GM21717 (cell line): ENCODE measurements at regions not wholly inside any gene's neighbourhood (a gene's known extent, or its start where the extent isn't known, plus 50 kb on each side); places are given as distances from the start of the nearest gene placed in this dataset.

Experiments used
- ATAC-seq: cut with Tn5 transposase; IDR thresholded peaks from one replicate; pipeline ENCODE4 v1.9.1; 2021; ENCODE audit warnings: mild to moderate bottlenecking, moderate library complexity; ENCODE audit not compliant: unreplicated experiment

DNA sequence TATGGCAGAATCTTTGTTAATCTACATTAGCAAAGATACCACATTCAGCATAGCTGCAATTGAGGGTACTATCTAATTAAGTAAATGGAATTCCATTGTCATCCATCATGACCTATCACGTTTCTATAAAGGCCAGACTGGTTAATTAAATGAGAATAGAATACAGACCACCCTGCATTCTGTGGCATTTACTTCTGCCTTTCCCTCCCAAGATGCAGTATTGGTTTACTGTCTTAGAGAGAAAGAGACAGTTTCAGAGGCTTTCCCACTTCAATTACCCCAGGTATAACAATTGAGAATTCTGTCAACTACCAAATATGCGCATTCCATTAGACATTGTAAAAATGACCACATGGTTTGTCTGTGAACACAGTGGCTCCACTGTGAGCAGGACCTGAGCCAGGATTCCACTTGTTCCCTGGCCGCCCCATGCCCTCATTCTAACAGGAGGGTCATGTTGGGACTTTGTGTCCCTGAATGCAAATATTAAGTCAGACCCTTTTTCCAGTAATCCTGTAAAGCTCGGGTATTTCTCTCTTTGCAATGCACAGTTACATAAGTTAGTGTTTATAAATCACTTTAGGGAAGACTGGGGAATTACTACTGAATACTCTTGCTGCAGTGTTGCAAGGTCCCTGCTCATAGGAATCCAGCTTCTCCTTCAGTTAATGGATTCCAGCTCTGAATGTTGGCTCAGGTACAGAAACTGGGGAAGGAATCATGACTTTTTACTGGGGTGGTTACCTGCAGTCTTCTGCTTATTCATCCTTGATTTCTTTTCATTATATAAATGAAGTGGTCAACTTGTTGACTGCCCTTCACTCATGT is 261.0 kb downstream of the PDGFC start:
- no peak for ATAC-seq

DNA sequence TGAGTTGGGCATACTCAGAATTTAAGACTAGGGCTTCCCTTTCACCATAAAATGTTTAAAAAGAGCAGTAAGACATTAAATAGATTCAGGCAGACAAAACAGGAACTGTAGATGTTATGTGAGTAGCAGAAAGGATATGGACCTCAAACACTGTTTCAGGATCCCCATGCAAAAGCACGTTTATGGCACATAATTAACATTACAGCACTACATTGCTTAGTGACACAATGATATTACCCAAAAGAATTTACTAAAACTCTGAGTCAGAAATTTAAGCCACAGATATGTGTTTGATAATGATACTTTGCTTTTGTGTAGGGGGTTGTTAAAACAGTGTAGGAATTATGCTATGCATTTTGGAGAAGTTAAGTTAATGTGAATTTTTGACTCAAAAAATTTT is 266.3 kb downstream of the PDGFC start:
- no peak for ATAC-seq

DNA sequence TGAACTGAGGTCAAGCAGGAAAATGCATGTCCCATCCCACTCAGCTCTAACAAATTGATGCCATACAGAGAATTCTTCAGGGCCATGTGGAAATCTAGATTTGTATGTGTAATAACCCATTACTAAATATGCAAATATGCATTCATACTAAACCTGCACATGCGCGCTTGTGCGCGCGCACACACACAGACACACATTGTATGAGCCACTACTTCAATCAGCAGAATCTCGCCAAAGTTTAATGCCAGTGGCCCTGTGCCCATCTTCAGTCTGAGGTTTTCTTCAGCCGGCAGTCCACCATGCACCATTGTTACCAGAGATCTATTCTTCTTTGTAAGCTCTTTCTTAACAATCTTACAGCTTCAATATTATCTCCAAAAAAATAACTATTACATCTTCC is 276.4 kb downstream of the PDGFC start:
- ATAC-seq, result no peak

DNA sequence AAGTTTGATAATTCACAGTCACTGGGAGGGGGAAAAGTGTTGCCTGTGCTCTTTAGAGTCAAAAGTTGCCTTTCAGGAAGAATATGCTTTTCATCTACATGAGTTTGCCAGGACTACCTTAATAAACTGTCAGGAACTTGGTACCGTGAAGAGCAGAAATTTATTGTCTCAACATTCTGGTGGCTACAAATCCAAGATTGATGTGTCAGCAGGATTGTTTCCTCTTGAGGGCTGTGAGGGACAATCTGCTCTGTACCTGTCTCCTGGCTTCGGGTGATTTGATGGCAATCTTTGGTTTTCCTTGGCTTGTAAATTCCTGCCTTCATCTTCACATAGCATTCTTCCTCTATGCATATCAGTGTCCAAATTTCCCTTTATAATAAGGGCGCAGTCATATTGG is 277.2 kb downstream of the PDGFC start:
- ATAC-seq, result no peak

DNA sequence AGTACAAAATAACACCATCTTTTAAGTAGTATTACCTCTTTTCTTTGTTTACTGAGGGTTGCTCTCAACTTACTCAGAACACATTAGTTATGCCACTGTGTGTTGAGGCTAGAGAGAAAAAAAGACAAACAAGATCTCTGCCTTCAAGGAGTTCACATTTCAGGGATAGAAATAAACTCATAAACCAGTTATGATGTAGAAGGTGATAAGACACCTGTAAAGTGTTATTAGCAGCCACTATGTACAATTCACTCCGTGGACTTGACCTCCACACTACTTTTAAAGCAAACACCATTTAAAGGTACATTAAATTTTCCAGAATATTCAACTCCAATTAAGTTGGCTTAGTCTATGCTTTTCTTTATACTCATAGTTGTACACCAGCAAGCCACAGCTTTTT is 278.0 kb downstream of the PDGFC start:
- ATAC-seq, result no peak

DNA sequence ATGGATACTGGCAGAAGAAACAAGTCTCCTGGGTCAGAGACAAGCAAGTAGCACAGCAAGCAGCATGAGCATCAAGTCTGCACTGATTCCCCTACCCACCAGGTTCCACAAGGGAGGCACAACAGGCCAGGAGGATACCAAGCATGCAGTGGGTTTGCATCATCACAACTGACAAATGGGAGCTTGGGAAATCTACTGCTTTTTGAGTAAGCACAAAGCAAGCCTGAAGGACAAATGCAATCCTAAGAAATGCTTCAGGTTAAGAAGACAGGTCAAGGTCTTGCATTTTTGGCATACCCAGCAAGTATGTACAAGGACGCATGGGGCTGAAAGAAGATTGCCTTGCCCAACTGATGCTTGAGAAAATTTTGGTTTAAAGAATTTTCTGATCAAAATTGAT is 279.6 kb downstream of the PDGFC start:
- ATAC-seq, result no peak

DNA sequence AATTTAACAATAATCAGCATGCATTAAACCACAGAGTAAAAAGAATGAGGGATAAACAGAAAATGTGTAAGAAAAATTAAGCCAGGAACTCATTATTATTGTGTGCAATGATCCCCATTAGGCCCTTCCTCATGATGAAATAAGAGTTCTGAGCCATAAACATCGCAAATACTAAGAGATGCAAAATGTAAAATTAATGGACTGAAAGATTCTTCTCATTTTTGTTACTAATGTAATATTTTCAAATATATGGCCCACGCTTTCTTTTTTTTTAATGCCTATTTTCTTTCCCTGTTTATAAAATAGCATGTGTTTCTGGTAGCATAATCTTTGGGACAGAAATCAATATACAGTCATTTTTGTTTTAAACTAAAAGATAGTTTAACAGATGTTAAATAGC is 281.0 kb downstream of the PDGFC start:
- ATAC-seq, result no peak

DNA sequence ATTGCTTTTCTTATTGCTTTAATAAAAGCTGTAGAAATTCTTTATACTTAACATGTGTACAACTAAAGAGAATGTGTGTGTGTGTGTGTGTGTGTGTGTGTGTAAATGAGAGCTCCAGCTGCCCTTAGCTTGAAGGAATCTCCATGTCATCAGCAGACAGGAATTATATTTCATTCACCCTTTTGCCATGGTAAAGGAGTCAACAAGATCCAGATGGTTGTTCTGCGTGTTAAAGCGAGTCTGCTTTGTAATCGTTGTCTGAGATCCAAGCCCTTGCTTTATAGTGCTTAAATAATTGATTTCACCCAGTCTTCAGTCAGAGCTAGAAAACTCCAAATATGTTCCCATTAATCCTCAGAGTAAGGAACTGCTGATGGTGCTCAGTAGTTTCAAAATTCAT is 285.5 kb downstream of the PDGFC start:
- no peak for ATAC-seq

DNA sequence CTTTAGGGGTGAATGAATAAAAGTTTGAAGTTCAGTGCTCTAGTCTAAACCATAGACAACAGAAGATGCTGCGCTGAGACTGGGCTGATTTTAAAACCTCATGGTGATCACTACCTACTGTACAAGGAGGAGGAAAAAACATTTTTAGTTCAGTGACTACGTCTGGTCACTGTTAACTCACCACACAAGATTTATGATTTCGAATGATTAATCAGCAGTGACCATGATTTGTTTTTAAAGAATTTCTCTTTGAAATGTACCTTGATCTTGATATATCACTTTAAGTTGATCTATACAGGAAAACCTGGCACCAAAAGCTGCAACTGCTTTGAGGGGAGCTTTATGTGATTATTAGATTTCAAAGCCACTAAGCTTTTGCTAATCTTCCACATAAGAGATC is 286.3 kb downstream of the PDGFC start:
- no peak for ATAC-seq

DNA sequence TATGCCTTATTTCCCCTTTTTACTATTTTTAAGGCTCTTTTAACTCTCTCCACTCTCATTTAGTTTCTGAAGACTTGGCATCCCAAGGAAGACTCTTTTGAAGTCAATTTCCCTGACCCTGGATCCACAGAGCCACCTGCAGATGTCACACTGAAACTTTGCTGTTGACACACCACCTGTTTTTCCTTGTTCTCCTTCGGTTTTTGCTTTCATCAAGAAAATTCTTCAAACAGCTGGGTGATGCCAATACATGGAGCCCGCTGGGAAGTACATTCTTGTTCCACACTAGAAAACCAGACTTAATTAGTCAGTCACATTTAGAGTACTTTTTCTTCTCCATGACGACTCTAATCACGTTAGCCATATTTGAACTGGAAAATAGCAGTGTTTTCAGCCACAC is 293.9 kb downstream of the PDGFC start:
- no peak for ATAC-seq

DNA sequence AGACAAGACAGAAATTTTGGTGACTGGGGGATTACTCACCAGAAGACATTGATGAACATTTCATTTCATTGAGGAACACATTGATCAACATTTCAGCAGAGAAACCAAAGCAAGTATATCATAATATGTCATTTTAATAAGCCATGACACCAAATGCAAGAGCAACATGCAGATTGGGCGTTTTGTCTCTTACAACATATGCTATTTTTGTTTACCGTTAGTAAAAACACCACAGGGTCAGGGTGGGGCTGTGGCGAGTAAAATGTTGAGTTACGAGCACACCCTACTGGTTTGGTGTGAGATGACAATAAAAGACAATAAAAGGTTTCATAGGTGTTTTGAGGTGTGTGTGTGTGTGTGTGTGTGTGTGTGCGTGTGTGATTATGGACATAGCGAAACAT is 294.5 kb downstream of the PDGFC start:
- peak; percentile 81 for ATAC-seq

DNA sequence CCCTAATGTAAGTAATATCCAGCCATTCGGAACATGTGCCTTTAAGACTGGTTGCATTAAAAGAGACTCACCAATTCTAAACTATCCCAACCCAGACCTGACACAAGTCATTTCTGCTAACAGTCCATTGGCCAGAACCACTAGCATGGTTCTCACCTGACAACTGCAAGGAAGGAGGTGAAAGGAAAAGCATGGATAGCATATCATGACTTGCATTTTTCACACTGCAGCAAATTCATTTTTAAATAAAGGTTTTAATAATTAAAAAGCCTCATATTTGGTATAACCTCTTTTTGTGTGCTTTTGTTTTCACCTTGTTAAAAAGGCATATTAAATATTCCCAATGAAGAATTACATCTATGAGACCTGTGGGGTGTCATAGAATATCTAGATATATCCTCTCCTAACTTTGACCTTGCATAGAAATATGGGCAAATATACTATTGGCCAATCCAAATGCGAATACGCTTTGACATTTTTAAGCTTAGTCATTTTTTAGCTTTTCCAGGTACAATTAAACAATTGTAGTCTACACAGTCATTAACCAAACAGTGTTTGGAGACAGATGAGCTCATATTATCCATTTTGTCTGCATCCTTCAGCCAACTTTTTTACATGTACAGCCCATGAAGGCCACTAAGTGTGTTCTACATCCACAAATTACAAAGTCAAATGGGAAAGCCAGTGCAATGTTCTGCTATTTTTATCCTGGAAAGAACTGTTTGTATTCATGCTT is 295.3 kb downstream of the PDGFC start:
- no peak for ATAC-seq

DNA sequence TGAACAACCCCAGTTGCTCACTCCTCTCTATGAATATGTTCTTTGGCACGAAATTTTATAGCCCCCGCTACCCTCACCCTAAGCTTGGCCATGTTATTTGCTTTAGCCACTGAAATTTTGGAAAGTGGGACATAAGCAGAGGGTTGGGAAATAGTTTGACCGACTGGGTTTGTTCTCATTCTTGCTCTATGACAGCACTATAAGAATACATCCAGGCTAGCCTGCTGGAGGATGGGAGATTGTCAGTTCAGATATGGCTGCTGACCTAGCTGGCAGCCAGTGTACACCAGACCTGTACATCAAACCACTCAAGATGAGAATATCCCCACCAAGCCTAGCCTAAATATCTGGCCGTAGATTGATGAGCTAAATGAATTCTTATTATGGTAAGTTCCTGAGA is 298.1 kb downstream of the PDGFC start:
- ATAC-seq, result no peak

DNA sequence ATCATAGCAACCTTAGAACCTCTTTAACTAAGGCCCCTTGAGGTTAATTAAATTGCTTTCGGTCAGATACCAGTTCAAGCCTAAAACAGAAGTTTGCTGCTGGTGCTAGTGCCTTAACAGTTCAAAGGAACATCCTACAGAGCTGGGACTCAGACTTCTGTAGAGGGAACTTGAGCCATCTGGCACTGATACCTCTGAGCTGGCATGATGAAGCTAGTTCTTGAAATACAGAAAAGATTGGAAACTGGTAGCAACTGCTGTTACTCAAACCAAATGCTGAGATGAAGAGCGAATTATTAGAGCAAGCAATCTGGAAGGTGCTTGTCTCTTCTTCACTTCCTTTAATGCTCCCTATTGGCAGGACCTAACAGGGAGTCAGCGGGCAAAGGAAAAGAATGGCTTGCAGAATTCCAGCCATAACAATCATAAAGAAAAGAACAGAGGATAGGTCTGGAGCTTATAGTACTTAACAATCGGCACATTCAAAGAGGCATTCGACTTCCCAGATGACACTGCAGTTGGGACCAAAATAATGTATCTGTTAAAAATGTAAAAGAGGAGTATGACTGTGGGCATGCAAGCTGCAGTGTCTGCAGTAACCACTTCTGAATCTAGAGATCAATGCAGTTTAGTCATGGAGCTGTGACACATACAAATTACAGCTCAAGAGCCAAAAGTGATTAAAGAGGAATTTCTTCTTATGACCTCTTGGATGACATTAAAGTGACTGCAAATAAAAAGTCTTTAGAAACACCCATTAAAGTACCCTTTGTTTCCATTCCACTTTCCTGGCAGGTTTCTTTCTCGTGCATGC is 298.9 kb downstream of the PDGFC start:
- no peak for ATAC-seq

DNA sequence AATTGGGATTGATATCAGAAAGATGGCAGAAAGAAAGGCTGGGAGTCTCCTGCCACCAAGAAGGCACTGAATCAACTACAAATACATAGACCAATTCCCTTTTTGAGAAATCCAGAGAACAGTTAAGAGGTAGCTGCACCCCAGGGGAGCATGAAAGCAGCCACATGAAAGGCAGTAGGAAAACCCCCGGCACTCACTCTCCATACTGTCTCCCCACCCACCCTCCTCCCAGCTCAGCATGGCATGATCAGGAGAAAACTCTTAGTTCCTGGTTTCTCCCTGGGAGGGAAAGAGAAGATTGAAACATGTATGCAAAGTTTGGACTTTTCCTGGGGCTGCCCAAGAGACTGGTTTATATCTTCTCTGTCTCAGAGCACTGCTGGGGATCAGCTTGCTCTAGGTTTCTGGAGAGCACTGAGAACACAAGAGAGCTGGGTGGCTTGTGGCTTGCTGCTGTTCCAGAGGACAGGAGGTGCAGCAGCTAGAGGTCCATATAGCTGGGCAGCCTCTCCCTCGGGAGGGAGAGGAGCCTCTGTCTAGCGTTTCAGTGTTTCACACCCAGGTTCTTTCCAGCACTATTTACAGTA is 305.7 kb downstream of the PDGFC start:
- no peak for ATAC-seq

DNA sequence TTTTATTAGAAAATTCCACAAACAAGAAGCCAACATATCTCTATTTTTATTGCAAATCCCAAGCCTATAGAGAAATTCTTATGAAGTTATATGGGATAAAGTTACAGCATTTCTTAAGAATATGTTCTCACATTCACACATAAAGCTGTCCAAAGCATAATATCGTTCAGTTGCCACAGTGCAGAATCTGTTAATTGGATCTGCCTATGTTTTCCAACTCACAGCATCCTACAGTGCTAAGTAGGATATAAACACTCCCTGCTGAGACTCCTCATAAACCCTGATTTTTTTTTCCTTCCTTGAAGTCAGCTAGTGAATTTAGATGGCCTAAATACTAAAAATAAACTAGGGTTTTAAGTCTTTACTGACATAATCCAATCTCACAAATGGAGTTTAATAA is 307.9 kb downstream of the PDGFC start:
- no peak for ATAC-seq

DNA sequence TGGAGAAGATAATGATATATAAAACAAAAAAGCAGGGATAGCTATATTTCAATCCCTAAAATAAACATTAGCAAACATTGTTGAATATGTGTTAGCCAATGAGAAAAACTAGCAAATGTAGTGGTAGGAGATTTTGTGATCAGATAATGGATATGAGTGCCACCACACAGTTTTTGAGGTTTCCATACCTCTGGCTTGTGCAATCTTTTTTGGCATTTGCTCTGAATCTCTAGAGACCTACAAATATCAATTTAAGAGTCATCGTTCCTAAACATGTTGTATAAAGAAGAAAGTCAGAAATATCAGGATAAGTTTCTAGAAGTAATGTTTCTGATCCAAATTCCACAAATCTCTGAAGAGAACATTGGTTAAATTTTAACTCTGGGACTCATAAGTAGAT is 308.7 kb downstream of the PDGFC start:
- no peak for ATAC-seq

DNA sequence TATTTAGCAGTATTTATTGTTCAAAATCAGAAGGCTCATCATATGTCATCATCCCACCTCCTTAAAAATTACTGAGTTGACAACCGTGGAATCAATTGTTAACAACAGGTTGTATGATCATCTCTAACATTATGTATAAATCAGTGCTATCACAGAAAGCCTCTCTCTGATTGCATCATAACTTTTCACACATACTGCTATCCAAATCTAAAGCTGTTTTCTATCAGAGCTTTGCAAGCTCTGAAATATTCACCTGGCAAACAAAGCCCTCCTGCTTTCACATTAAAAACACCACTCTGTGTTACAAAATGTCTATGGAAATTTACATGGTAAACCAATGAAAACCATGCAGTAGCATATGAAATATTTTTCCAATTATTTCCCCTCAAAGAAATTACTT is 310.0 kb downstream of the PDGFC start:
- no peak for ATAC-seq

DNA sequence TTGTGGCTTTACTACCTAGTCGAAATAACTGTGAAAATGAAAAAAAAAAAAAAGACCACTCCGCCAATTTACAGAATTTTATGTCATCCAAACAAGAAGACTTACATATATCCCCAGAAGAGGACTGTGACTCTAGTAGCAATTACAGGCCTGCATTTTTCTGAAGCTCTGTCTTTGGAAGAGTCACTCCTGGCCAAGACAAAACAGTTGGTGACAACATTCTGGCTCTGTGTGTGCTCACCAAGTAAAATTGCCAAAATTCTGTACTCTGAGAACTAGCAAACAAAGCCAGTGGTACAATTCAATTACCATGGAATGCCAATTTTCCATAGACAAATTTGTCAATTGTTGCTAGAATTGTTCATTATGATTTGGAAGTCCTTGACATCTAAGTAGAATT is 311.1 kb downstream of the PDGFC start:
- no peak for ATAC-seq

DNA sequence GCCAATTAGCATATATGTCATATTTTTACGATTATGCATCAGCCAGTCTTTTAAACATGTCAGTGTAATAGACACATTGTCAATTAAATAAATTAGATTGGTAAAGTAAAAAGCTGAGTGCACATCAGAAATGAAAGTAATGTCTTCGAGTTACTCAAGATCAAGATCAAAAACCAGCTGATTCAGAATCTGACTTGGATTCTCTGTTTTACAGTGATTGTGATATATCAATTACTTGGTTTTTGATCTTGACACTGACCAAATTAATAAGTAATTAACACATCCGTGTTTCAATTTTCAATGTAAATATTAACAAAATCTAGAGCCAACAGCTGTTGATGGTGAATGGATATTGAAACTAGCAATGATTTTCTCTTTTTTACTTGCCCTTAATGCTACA is 311.6 kb downstream of the PDGFC start:
- no peak for ATAC-seq

DNA sequence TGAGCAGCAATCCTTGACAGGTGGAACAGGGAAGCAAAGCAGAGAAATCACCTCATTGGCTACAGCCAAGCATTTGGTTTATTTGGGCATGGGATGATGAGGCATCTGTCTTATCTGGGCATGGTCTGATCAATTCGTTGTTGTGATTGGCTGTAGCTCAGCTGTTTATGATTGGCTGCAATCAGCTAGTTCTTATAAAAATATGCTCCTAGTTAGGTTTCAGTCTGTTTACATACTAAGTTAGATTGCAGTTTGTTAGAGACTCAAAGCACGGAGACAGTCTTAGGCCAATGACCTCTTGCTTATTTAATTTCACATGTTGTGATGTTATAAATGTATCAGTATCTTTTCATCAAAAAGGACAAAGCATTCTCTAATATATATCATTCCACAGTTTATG is 312.0 kb downstream of the PDGFC start:
- ATAC-seq, result no peak
